ENCODE measurements at regions not wholly inside any gene's neighbourhood (a gene's known extent, or its start where the extent isn't known, plus 50 kb on each side); places are given as distances from the start of the nearest gene placed in this dataset.

DNA sequence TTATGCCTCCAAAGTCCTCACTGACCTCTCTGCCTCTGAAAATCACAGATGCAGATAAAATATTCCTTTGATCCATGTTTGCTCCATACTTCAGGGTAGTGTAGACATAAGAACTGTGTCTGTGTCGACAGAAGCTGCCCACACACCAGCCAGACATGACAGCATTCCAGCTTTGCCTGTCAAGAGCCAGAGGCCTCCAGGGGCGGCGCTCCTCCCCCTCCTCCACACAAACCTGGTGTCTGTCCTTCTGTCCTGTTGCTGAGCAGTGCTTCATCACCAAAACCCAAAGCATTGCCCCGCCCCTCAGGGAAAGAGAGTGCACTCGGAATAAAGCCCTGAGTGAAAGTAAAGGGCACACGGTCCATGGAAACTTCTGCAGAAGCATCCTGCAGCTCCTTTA, 379.4 kb downstream of the FBXW7 start:
- DNase-seq, result no peak

- no peak for DNase-seq
Observed at GRCh38 chr4:152155070-152155469, 380.8 kb downstream of the FBXW7 start.

- no peak for DNase-seq
Observed at GRCh38 chr4:152154433-152154832, 381.5 kb downstream of the FBXW7 start.

DNA sequence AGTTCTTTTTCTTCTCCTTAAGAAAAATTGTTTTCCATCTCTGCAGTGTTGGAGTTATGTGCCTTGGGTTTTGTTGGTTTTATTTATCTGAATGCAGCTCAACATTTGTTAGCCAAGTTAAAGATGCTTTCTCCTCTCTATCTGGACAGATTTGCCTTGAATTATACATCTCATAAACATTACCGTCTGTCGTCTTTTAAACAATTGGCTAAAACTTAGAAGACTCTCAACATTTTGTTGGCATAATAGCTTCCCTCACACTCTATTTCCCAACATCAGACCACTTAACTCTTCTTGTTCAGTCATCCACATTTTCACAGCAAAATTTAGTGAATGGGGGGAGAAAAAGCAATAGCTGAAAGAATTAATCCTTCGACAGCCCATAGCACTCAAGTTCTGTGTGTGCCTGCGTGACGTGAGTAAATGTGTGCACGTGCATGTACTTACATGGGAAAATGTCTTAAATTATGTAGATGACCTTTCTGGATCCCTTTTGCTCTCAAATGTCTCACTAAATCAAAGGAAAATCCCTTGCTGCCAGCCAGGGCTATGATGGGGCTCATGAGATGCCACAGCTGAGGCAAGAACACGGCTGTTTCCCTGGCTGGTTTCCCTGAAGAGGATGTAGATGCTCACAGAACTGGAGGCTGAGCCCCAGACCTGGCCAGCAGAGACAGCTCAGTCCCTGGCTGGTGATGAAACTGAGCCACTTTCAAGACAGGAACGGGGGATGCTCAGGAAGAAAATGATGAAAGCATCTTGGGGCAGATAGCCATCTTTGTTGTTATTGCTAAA, 382.2 kb downstream of the FBXW7 start:
- no peak for DNase-seq

DNA sequence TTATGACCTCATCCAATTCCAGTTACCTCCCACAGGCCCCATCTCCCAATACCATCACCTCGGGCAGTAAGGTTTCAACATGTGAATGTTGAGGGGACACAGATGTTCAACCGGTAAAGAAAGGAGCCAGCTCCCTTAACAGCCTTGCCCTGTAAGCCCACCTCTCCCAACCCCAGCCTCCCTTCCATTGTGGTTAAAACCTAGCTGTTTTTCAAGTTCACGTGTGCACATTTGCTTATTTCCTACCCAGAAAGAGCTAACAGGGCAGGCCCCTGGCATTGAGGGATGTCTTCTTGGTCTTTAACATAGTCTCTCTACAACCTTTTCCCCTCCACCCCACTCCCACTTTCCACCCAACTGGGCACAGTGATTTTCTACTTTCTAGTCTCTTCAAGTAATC, 385.7 kb downstream of the FBXW7 start:
- no peak for DNase-seq

GRCh38 chr4:152149745-152150144, 386.1 kb downstream of the FBXW7 start:
- DNase-seq, result no peak

DNA sequence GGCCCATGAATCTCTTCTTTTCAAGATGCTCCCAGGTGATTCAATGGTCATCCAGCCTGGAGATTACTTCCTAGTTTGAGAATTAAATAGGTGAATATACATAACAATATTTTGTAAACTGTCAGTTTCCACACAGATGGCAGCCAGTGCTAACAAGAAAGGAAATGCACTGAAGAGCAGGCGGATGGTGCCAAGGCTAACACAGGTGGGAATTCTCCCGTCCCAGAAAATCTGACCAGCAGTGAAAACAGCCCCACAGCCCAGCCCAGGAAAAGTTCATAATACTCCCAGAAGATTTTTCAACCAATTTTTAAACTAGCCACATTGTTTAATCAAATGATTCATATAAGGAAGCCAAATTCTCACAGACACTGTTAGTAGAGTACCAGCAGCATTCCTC, 387.2 kb upstream of the GATB start:
- DNase-seq, result no peak

- no peak for DNase-seq
Observed at GRCh38 chr4:152146244-152146643, 385.4 kb upstream of the GATB start.

GRCh38 chr4:152143806-152144205, 383.0 kb upstream of the GATB start:
- DNase-seq, result no peak

GRCh38 chr4:152138451-152138850, 377.6 kb upstream of the GATB start:
- DNase-seq, result no peak

DNA sequence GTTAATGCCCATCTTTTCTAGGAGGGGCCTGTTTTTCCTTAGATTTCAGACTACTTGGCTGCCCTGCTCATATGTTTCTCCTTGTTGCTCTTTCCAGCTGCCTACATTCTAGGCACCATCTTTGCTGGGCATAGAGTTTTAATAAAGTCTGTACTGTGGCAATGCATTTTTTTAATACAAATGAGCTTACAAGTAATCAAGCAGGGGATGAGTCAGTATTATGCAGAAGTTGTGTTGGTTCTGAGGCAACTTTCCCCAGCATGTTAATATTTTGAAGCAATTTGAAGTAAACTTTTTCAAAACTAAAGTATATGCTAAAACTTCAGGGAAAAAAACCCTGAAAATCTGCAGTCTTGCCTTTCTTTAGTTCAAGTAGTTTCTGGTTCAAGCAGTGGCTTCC, 372.0 kb upstream of the GATB start:
- DNase-seq, result no peak

DNA sequence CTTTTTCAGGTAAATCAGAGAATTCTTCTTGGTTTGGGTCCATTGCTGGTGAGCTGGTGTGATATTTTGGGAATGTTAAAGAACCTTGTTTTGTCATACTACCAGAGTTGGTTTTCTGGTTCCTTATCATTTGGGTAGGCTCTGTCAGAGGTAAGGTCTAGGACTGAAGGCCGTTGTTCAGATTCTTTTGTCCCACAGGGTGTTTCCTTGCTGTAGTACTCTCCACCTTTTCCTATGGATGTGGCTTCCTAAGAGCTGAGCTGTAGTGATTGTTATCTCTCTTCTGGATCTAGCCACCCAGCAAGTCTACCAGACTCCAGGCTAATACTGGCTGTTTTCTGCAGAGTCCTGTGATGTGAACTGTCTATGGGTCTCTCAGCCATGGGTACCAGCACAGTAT, 367.5 kb upstream of the GATB start:
- DNase-seq, result no peak

GRCh38 chr4:152126238-152126637, 365.4 kb upstream of the GATB start:
- no peak for DNase-seq

- DNase-seq, result no peak
Observed at GRCh38 chr4:152118819-152119553, 358.2 kb upstream of the GATB start.

DNA sequence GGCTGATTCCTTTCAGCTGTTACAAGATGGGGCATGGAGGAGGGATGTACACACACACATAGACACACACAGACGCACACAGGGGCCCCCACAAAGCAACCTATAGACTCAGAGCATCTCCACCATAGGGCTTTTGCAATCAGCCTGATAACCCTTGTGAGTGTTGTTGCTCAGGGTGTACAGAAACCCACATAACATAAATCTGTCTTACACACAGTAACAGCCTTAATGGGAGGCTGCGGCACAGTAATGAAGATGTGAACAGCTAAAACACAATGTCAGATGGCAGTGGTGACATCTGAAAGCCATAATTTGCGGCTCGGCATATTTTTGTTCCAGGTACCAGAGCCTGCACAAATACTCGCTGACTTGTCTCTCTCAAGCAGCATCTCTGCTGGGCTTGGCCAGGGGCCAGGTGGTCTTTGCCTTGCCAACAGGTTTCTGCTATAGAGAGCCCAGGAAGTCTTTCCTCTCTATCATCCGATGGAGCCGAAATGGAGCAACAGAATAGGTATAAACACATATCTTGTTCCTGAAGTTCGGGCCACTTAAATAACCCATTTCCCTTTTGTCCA, 357.2 kb upstream of the GATB start:
- DNase-seq, result no peak

- no peak for DNase-seq
Observed at GRCh38 chr4:152117520-152117919, 356.7 kb upstream of the GATB start.

DNA sequence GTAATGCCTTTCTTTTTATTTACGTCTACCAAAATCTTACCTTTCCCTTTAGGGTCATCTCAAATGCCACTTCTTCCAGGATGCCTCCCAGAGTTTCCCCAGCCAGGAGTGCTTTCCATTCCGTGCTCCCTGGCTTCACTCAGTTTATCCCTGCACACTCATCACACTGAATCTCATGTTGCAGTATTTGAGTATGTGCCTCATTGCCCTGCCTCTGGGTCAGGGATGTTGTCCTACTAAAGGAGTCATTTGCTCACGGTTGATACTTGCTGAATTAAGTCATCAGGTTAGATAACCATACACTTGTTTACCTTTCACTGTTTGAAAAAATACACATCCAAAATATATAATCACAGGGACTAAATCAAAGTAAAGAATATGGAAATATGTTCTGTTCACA, 356.2 kb upstream of the GATB start:
- no peak for DNase-seq

DNA sequence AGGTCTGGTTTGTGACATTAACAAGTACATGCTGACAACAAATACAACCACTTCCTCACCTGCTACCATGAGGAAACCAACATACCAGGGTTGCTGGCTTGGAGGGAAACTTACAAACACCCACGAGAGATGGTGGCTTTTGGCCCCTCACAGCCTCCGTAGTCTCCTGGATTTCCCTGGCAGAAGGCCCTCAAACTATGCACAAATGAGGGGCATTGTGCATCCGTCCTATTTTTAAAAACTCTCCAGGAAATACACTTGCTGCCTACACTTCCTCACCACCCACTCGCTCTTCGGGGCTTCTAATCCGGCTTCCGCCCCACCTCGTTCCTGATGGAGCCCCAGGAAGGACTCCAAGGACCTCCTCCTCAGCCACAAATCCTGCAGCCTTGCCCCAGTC, 355.0 kb upstream of the GATB start:
- no peak for DNase-seq

DNA sequence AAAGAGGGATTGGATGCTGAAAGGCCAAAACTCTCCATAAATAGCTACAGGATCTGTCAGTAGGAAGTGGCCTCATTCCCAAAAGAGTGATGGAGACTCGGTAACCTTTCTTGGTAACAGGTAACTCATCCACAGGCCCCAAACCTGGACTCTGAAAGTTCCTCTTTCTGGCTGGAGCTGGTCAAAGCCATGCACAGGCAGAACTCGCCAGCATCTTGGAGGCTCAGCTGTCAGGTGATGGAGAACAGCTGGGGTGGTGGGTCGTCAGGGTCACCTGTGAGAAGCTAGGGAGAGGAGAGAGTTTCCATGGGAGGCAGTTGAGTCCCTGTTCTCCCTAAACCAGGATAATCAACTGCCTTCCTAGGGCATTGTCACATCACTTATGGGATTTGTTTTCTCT, 354.3 kb upstream of the GATB start:
- no peak for DNase-seq

- no peak for DNase-seq
Observed at GRCh38 chr4:152114562-152114961, 353.8 kb upstream of the GATB start.

DNA sequence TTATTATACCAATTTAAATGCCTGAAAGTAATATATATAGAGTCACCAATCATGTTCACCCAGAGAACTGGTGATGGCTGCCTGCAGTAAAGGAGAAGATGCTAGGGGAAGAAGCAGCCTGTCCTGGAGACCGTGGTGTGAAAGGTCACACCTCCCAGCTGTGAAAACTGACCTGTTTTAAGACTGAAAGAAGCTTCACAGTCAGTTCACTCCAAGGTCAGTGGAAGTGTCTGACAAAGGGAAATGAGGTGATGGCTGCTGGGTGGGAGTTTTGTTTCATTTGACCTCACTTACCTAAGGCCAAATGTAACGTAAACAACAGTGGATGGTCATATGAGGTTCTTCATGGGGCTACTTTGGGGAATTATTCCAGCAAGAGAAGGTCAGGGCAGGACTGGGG, 352.1 kb upstream of the GATB start:
- DNase-seq, result no peak

GRCh38 chr4:152112190-152112589, 351.4 kb upstream of the GATB start:
- DNase-seq, result no peak

- DNase-seq, result no peak
Observed at GRCh38 chr4:152110780-152111179, 350.0 kb upstream of the GATB start.

Measured in NCI-H526 treated with DMSO at 0.1 percent for 48 hours (cell line).